ENCODE measurements at regions not wholly inside any gene's neighbourhood (a gene's known extent, or its start where the extent isn't known, plus 50 kb on each side); places are given as distances from the start of the nearest gene placed in this dataset.
"Not testable (repeated sequence)": the region's sequence is repeated elsewhere in the genome, so short reads cannot be mapped to it uniquely, and the experiment has no call there.

DNA sequence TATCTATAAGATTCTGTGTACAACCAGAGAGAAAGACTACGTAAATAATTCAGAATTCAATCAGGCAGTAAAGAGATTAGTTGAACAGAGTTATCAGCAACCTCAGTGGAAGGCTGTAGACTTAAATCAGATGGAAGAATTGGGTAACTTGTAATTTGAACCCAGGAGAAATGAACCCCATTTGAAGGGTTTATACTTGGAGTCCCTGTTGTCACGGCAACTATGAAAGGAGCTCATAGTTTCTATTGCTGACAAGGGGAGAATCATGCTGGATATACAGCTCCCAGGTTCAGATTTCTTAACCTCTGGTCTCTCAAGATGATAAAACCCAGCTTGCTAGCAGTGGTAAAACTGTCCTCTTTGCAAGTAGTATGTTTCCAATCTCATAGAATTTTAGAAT, 54.4 kb upstream of the BMP4 start:
- no peak for FAIRE-seq

DNA sequence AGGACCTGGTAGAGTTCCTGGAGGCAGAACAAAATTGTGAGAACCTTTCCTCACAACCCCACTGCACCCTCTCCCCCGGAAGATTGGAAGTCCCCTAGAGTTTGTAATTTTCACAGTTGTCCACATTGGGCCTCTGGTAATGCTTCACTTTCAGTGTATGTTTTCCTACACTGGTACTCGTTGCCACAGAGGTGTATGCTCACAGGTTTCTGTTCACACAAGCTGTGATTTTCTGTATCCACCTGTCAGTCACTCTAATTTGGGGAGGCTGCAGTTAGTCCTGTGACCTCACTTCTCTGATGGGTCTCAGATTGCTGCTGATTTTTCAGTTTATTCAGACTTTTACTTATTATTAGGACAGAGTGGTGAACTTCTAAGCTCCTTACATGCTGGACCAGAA, 66.4 kb upstream of the BMP4 start:
- no peak for FAIRE-seq

DNA sequence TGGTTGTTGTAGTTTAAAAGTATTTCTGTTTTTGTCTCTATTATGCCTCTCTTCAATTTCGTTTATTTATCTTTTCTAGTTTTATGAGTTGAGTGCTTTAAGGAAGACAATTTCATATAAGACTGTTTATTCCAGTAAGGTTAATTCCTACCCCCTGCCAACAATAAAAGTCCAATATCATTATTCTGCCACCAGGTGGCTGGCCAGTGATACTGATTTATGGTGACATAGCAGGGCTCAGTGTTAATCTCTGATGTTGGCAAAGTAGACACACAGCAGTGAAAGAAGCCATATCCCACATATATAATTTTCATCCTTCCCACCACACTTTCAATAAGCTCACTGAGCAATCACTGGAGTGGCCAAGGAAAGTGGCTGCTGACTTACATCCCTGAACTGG, 69.0 kb upstream of the BMP4 start:
- peak; percentile 3 for FAIRE-seq

DNA sequence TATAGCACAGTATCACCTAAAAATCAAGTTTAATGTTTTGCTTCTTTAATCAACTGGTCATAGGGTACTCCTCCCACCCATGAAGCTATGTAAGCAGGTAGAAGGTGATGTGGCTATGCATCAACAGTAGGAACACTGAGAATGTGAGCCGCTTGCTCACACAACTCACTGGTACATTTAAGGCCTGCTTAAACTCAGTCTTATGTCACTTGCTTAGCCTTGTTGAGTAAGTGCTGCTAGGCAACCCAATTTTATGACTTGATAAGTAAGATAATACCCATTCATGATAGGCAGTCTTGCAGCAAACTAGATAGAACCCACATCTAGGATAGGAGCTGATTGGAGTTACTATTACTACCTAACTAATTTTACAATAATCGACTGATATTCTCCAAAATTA, 70.0 kb upstream of the BMP4 start:
- no peak for FAIRE-seq

DNA sequence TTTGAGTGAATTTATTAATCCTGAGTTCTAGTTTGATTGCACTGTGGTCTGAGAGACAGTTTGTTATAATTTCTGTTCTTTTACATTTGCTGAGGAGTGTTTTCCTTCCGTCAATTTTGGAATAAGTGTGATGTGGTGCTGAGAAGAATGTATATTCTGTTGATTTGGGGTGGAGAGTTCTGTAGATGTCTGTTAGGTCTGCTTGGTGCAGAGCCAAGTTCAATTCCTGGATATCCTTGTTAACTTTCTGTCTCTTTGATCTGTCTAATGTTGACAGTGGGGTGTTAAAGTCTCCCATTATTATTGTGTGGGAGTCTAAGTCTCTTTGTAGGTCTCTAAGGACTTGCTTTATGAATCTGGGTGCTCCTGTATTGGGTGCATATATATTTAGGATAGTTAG, 74.4 kb upstream of the BMP4 start:
- FAIRE-seq, result not testable (repeated sequence)

DNA sequence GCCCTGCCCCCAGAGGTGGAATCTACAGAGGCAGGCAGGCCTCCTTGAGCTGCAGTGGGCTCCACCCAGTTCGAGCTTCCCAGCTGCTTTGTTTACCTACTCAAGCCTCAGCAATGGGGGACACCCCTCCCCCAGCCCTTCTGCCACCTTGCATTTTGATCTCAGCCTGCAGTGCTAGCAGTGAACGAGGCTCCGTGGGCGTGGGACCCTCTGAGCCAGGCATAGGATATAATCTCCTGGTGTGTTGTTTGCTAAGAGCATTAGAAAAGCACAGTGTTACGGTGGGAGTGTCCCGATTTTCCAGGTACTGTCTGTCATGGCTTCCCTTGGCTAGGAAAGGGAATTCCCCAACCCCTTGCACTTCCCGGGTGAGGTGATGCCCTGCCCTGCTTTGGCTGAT, 76.7 kb upstream of the BMP4 start:
- FAIRE-seq, result not testable (repeated sequence)

DNA sequence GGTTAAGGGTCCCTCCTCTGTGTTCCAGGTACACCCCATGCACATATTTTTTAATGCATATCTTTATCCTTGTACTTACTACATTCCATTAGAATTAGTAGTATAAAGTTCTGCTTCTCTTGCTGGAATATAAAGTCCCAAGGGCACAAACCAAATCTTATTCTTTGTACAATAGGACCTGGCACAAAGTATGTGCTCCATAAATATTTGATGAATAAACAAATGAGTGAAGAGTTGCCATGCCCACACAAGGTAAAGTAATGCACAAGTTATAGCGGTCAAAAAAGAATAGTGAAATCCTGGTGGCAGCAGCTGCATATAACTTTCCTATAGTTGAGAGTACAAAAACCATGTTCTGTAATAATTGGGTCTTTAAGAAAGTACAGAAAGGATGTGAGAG, 82.1 kb upstream of the BMP4 start:
- FAIRE-seq, result no peak

DNA sequence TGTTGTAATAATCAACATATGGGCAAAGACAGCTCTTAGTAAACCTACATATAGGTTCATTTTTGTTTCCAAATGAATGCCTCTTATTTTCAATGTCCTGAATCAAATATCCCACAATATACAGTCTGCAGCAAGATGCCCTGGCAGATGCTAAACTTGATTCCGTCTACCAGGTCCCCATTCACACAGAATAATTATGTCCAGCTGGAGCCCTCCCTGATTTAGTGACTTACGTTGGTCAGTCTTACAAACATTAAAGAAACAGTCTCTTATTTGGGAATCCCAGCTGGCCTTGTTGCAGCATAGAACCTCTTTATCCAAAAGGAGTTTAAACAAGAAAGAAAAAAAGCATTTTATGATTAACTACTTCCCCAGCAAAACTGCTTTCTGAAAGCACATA, 82.7 kb upstream of the BMP4 start:
- FAIRE-seq, result no peak

DNA sequence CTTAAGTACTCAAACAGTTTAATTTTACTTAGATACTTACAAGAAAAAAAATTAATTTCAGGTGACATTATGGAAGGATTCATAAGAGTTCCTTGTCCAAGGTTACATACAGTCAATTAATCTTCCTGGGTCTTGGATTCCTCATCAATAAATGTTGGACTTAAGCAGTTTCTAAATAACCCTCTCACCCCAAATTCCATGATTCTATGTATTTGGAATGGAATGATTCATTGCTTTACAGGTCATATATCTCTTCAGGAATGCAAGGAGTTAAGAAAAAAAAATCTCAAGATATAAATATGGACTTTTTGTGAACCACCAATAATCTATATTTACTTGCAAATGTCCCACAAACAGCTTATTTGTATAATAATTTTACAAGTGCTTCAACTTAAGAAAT, 84.2 kb upstream of the BMP4 start:
- no peak for FAIRE-seq

DNA sequence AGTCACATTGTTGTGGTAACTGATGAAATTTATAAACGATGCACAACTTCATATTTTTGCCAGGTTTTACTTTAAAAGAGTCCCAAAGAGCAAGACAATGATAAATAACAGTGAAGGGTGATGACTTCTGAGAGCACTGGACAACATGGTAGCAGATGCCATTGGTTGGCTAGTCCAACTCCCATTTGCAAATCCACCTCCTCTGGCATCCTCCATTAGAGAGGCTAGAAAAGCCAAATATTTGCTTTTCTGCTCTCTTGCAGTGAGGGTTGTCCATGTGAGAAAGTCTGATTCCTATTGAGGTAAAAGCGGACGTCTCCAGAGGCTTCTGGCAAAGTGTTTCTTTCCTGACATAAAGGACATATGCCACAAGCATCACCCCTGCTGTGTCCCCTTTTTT, 89.6 kb upstream of the BMP4 start:
- no peak for FAIRE-seq

DNA sequence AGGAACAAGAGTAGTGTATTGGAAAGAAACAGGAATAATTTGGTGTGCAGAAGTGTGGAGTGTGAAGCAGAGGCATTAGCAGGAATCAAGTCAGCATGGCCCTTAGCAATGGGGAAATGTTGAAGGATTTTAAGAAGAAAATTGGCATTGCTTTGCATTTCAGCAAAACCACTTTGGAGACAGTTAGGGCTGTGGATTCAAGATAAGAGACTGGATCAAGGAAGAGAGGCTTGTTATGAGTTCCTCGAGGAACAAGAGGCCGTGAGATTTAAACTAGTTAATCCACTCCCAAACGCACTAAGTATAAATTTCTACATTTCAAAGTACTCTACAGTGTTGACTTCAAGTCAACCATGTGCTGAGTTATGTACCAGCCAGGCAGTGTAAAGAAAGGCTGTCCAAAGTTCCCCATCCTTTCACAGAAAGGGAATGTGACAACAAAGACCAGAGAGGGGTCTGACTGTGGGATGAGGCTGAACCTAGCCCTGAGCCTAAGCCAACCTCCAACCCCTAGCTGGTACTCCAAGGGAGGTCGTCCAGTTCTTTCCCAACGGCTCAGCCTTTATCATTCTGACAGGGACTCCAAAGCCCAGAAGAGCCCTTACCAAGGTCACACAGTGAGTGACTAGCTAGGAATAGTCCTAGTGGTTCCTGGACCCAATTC, 91.2 kb upstream of the BMP4 start:
- no peak for FAIRE-seq

DNA sequence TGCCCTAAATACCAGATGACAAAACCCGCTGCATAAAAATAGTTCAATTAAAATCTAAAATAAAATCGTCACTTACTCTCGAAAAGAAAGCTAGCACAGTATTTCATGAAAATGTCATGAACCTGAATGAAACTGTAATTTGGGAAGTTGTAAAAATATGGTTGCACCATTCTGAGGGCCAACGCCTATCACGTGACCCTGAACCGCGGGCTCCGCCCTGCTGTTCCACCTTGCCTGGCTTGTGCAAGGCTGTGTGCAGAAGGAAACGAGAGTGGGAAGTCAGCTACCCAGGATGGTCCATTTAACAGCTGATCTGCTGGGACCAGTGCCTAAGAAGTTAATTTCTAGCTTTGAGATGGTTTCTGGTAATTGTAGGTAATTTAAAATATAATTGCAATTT, 91.7 kb upstream of the BMP4 start:
- FAIRE-seq, result no peak

DNA sequence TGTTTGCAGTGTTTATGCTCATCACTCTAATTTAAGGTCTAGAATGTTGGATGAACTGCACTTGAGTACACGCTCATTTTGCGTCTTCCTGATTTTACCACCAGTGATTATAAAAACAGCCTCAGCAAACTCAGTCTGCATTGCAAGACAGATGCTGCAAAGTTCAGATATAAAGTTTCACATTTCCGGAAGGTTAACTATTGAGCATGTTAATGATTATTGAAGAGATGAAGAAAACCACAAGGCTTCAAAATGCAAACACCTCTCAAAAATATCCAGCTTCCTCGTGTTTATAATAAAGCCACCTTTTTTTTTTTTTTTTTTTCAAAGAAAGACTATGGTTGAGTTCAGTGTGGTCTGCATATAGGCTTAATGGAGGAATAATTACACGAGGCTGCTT, 92.1 kb upstream of the BMP4 start:
- FAIRE-seq, result no peak

DNA sequence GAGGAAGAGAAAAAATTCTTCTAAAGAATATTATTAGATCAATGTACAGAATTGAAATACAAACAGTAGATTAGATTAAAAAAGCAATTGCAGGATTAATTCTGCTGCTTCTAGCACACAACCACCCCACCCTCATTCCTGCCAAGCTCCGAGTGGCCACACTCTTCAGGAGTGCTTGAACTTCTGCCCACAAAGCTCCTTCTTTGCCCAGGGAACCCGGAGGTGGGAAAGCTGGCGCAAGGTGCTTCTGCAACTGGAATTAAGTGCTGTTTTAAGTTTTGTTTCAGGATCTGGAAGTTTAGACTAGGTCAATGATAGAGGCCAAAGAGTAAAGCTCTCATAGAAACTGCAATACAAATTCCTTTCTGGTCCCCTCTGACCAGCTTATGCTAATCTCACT, 94.1 kb upstream of the BMP4 start:
- FAIRE-seq, result no peak

DNA sequence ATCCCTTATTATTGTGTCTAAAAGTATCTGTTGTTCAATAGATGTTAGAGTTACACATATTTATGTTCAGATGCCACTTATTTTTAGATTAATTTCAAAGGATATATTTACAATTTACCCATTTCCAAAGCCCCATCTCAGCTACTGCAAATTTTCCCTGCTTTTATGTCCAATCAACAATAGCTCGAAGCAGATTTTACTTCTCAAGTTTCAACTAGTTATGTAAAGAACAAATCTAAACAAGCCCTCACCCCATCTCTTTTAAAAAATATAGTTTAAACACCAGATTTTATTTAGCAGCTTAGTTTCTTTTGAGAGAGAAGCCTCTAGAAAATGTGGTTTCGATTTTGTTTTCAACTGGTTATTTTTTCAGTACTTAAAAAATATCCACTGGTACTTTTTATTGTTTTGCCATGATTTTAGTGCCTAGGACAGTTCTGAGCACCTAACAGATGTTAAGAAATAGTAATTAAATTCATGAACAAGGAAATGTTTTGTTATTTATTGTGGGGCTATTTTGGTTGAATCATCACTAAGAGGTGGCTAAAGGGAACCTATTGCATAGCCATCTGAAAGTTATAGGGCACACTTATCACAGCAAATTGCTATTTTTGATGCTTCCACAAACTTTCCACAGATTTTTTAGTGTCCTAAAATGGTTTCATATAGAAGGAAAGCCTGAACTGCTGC, 96.2 kb upstream of the BMP4 start:
- FAIRE-seq, result no peak

DNA sequence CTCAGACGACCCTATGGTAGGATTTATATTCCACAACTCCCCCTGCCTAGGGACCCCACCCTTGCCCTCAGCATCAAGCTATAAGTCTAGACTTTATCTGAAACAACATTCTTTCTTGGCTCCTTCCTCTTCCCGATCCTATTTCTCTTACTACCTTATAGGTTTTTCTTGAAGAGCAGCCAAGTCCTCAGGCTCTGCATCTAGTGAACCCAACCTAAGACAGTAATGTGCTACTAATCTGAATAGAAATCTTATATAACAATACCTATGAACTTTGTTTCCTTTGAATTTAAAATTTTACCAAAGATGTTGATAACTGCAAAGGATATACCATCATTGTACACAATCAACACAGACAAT, 96.7 kb upstream of the BMP4 start:
- no peak for FAIRE-seq

DNA sequence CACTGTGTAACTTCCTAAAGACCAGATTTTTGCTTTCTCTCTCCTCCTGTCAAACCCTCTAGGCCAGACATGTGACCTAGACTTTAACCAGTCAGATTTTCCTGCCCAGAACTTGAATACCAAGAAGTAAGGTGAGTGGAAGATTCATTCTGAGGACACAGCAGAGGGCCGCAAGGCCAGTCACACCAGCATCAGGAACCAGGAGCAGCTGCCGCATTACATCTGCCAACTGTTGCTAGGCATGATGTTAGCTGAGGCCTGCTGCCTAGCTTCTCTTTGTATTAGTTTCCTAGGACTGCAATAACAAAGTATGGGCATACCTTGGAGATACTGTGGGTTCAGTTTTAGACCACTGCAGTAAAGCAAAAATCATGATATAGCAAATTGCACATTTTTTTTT, 101.9 kb upstream of the BMP4 start:
- FAIRE-seq, result no peak

DNA sequence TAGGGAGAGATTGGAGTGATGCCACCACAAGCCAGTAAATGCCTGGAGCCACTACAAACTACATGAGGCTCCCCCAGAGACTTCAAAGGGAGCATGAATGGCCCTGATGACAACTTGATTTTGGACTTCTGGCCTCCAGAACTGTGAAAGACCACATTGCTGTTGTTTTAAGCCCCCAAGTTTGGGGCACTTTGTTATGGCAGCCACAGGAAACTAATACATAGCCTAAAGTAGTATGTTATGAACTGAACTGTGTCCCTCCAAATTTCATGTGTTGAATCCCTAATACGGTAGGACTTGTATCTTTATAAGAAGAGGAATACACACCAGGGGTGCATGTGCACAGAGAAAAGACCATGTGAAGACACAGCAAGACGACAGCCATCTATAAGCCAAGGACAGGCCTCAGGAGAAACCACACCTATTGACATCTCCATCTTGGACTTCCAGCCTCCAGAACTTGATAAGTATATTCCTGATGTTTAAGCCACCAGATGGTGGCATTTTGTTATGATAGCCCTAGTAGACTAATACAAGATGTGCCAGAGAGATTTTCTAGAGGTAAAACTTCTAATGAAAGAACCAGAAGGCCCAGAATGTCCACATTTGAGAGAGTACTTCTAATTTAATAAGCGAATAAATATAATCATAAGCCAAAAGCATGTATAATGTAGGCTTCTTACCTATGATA, 127.1 kb upstream of the BMP4 start:
- no peak for FAIRE-seq

DNA sequence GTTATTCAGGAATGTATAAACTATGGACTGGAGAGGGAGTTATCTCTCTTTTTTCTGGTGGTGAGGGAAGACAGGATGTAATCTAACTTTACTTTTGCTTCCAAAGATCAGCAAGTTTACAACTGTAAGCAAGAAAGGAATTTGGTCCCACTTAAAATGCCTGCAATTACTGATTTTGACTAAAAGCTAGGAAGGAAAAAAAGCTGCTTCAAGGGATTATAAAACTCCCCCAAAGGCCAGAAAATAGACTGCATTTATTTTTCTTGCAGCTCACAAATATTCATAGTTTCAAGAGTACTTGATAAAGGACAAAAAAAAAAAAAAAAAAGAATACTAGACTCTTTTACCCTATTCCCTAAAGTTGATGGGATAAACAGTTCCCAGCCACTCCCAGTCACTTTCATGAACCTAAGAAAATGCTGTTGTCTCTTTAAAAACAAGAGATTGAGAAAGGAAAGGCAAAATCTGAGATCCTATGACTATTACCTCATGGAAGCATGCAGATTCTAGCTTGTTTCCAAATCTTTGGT, 128.7 kb upstream of the BMP4 start:
- FAIRE-seq, result peak; percentile 11

DNA sequence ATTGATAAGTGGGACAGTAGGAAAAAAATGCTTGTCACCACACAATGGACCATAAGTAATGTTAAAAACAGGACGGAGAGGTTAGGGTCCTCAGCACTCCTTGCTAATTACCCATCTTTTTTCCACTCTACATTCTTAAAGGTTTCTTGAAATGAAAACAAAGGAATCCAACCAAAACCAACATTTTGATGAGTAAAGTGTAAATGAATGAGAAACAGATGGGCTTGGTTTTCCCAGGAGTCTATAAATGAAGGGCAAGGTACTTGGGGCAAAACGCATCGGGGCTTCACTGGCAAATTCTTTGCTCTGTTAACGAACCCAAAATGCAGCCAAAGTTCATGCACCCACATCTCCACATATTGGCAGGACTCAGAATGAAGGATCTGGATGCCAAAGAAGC, 129.2 kb upstream of the BMP4 start:
- no peak for FAIRE-seq

DNA sequence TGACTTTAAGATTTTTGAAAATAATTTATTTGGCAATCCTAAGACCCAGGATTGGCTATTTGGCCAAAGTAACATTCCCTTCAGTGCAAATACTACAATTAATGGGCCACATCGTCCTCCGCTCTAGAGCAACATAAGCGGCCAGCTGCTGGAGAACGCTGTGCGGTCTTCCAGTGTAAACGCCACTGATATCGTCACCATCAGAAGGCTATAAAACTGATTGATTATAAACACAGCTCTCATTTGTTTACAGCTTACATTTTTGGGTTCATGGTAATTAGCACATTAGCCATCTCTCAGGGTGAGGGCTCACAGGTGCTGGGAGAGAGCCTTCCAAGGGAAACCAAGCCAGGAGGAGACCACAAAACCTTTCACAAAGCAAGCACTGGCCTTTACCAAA, 130.1 kb upstream of the BMP4 start:
- no peak for FAIRE-seq

DNA sequence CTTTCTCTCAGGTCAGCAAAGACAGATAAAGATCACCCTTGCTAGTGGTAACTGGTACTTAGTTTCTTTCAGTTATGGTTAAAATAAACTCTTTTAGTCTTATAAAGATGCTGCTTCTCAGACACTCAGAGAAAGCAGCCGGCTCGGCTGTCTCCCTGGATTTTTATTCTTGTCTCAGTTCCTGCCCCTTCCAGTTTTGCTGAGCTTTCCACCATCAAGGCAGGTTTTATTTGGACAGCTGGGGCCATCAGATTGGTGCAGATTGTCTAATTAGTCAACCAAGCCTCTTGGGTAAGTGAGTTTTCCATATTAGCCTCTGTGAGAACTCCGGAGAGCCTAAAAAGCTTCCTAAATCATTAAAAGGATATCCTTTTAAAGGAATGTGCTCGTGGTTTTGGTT, 130.8 kb upstream of the BMP4 start:
- no peak for FAIRE-seq

DNA sequence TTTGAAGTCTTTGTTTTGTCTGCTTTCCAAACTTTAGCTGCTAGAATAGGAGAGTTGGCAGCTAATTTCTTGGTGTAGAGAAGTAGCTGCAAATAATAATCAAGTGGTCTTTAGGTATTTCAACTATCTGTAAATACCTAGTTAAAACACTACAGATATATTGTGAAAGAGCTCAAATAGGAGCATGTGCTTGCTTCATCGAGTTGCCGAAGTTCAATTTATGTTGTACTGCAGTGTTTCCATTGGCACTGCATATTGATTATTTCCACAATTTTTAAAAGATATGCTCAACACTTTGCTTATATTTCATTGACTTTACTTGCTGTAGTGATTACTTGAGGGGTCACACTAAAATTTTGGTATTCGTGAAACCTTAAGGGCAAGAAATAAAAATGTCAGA, 131.6 kb upstream of the BMP4 start:
- FAIRE-seq, result no peak

DNA sequence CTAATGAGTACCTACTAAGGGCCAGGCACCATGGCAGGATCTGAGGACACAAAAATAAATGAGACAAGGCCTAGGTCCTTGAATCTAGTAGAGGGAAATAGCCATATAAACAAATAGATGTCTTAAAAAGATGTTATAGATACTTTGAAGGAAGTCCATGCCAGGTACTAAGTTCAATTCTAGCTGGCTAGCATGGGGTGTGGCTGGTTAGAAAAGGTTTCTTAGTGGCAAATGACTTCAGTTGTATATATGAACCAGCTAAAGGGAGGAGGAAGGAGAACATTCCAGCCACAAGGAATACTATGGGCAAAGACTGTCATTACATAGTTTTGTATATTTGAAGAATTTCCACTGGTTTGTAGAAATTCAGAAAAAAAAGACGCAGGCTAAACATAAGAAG, 133.6 kb upstream of the BMP4 start:
- FAIRE-seq, result no peak
